Gastrocnemius medialis (tissue), 4 donors: ENCODE measurements at regions not wholly inside any gene's neighbourhood (a gene's known extent, or its start where the extent isn't known, plus 50 kb on each side); places are given as distances from the start of the nearest gene placed in this dataset.

Experiments used
- ATAC-seq, 2 donors: fragments of 150-250 bp; one replicate each; pipeline ENCODE4 v1.9.1; 2016
- DNase-seq, 2 donors: peaks; one replicate each; pipeline ENCODE4 v3.0.0-alpha.2; 2019
- H3K27ac ChIP-seq, 4 donors: fragments of 200-600 bp; sonication (generic); 1 replicate in 1 of 4; 2 replicates in 3 of 4; pipeline ENCODE4 v1.5.1; 2016 to 2018; ENCODE audit warnings: mild to moderate bottlenecking in 2 of 4, moderate library complexity in 1 of 4
- H3K27me3 ChIP-seq, 3 donors: fragments of 200-600 bp; sonication (generic) in 2 of 3; 1 replicate in 1 of 3; 2 replicates in 2 of 3; pipeline versions ENCODE4 v1.5.1 to v1.6.0; 2016 to 2019; ENCODE audit warnings: mild to moderate bottlenecking in 1 of 3, moderate library complexity in 1 of 3
- H3K36me3 ChIP-seq, 2 donors: fragments of 200-600 bp; sonication (generic) in 1 of 2; one replicate each; pipeline ENCODE4 v1.5.1; 2017 to 2018
- H3K4me1 ChIP-seq, 2 donors: fragments of 200-600 bp; sonication (generic) in 1 of 2; one replicate each; pipeline ENCODE4 v1.5.1; 2016 to 2017; ENCODE audit warnings: mild to moderate bottlenecking in 2 of 2
- H3K4me3 ChIP-seq, 4 donors: fragments of 200-600 bp; sonication (generic) in 3 of 4; 1 replicate in 1 of 4; 2 replicates in 3 of 4; pipeline ENCODE4 v1.5.1; 2016 to 2019; ENCODE audit warnings: mild to moderate bottlenecking in 2 of 4
- H3K9me3 ChIP-seq, 3 donors: fragments of 200-600 bp; sonication (generic) in 2 of 3; 1 replicate in 1 of 3; 2 replicates in 2 of 3; pipeline ENCODE4 v1.5.1; 2016 to 2019
- CTCF ChIP-seq, 5 experiments: fragments of 450-650 bp in 3 of 5; fragments of 200-600 bp in 2 of 5; sonication (generic) in 2 of 5; IDR thresholded peaks in 4 of 5; conservative IDR thresholded peaks in 1 of 5; 1 replicate in 4 of 5; 2 replicates in 1 of 5; pipeline ENCODE4 v1.5.1; 2016 to 2019; ENCODE audit warnings: antibody characterized with exemption in 5 of 5, mild to moderate bottlenecking in 3 of 5, moderate library complexity in 3 of 5
- POLR2A ChIP-seq, 2 donors: fragments of 450-650 bp; IDR thresholded peaks; one replicate each; pipeline ENCODE4 v1.6.1; 2017; ENCODE audit warnings: antibody characterized with exemption in 2 of 2, mild to moderate bottlenecking in 2 of 2, moderate library complexity in 2 of 2
- in situ Hi-C, 4 donors: fragments of 200-750 bp; cut with MboI; loops; one replicate each; pipeline versions ENCODE4 v1.15.0 to v1.8.0; 2017; ENCODE audit warnings: low sequenced_read_pairs in 4 of 4
- intact Hi-C: fragments of 100-400 bp; cut with DNase I; formaldehyde crosslinking; loops from one replicate; pipeline ENCODE4 v1.15.1; 2023; ENCODE audit warnings: low total_unique reads

GRCh38 chr7:142698429-142698828 is 50.8 kb upstream of the PRSS1 start:
- no peaks in the 10 kb centered on the region for H3K9me3 ChIP-seq
- H3K27ac ChIP-seq, result no peak overlapping the region
- H3K36me3 ChIP-seq, result no peaks in the 10 kb centered on the region
- DNase-seq (no peak), ATAC-seq (no peak)
- in situ Hi-C loops, result no loop called here
- peaks cover 0 to 4% of the 10 kb centered on the region in 2 donors for H3K4me1 ChIP-seq
- no peak overlapping the region for H3K4me3 ChIP-seq
- TF ChIP-seq POLR2A (IDR thresholded peaks at IDR 0.05) (no peak), CTCF (IDR thresholded peaks at IDR 0.05 in 4 of 5, conservative IDR thresholded peaks at IDR 0.05 in 1 of 5) (no peak)
- intact Hi-C loops, result no loop called here
- no peaks in the 10 kb centered on the region for H3K27me3 ChIP-seq

- in situ Hi-C loops, result no loop called here
- no peaks in the 10 kb centered on the region for H3K9me3 ChIP-seq
- TF ChIP-seq CTCF (IDR thresholded peaks at IDR 0.05 in 4 of 5, conservative IDR thresholded peaks at IDR 0.05 in 1 of 5) (no peak), POLR2A (IDR thresholded peaks at IDR 0.05) (no peak)
Observed at GRCh38 chr7:142697270-142697669, 52.0 kb upstream of the PRSS1 start.

GRCh38 chr7:142696456-142697179 is 52.7 kb upstream of the PRSS1 start:
- intact Hi-C loops (no loop called here), in situ Hi-C loops (no loop called here)
- no peak for DNase-seq
- Histone ChIP-seq H3K36me3 (no peaks in the 10 kb centered on the region), H3K4me3 (no peak overlapping the region), H3K27me3 (no peaks in the 10 kb centered on the region), H3K4me1 (peaks cover 0 to 4% of the 10 kb centered on the region in 2 donors), H3K9me3 (no peaks in the 10 kb centered on the region), H3K27ac (no peak overlapping the region)
- no peak for ATAC-seq
- TF ChIP-seq CTCF (IDR thresholded peaks at IDR 0.05 in 4 of 5, conservative IDR thresholded peaks at IDR 0.05 in 1 of 5) (no peak), POLR2A (IDR thresholded peaks at IDR 0.05) (no peak)

More at GRCh38 chr7:142697270-142697669, 52.0 kb upstream of the PRSS1 start:
- DNase-seq, result no peak
- Histone ChIP-seq H3K36me3 (no peaks in the 10 kb centered on the region), H3K4me3 (no peak overlapping the region), H3K27me3 (no peaks in the 10 kb centered on the region), H3K4me1 (peaks cover 0 to 4% of the 10 kb centered on the region in 2 donors), H3K27ac (no peak overlapping the region)
- intact Hi-C loops, result no loop called here
- ATAC-seq, result no peak

- ATAC-seq, result no peak
- in situ Hi-C loops, result no loop called here
Observed at GRCh38 chr7:142693911-142694310, 55.4 kb upstream of the PRSS1 start.

More at GRCh38 chr7:142693911-142694310, 55.4 kb upstream of the PRSS1 start:
- H3K4me3 ChIP-seq, result no peak overlapping the region
- TF ChIP-seq POLR2A (IDR thresholded peaks at IDR 0.05) (no peak), CTCF (IDR thresholded peaks at IDR 0.05 in 4 of 5, conservative IDR thresholded peaks at IDR 0.05 in 1 of 5) (no peak)
- peaks cover 0 to 4% of the 10 kb centered on the region in 2 donors for H3K4me1 ChIP-seq
- no peak overlapping the region for H3K27ac ChIP-seq
- H3K36me3 ChIP-seq, result no peaks in the 10 kb centered on the region
- no peaks in the 10 kb centered on the region for H3K27me3 ChIP-seq
- no peak for DNase-seq
- intact Hi-C loops, result no loop called here
- no peaks in the 10 kb centered on the region for H3K9me3 ChIP-seq
